Aorta (tissue), 5 donors: ENCODE measurements at regions not wholly inside any gene's neighbourhood (a gene's known extent, or its start where the extent isn't known, plus 50 kb on each side); places are given as distances from the start of the nearest gene placed in this dataset.

Experiments used
- ATAC-seq: fragments of 200-7000 bp; cut with Tn5 transposase; one replicate; pipeline ENCODE4 v1.9.1; 2022; ENCODE audit warnings: moderate library complexity; ENCODE audit not compliant: low FRiP score
- DNase-seq, 2 donors: peaks; one replicate each; pipeline ENCODE4 v3.0.0-alpha.2; 2020
- H3K27ac ChIP-seq, 2 donors: one replicate each; pipeline ENCODE4 v1.5.1; 2013; ENCODE audit warnings: low read length in 2 of 2, mild to moderate bottlenecking in 2 of 2, moderate library complexity in 2 of 2, control low read depth in 1 of 2, inconsistent platforms in 1 of 2, low read depth in 1 of 2
- H3K27me3 ChIP-seq, 2 donors: one replicate each; pipeline ENCODE4 v1.6.1; 2013; ENCODE audit warnings: control low read depth in 1 of 2, low read length in 1 of 2, mild to moderate bottlenecking in 1 of 2, moderate library complexity in 1 of 2; ENCODE audit not compliant: insufficient read depth in 2 of 2, control insufficient read depth in 1 of 2
- H3K36me3 ChIP-seq, 2 donors: one replicate each; pipeline ENCODE4 v1.6.1; 2013; ENCODE audit warnings: control low read depth in 1 of 2, low read length in 1 of 2, mild to moderate bottlenecking in 1 of 2; ENCODE audit not compliant: insufficient read depth in 2 of 2, control insufficient read depth in 1 of 2
- H3K4me1 ChIP-seq, 2 donors: one replicate each; pipeline ENCODE4 v1.6.1; 2013; ENCODE audit warnings: low read length in 2 of 2, control low read depth in 1 of 2, mild to moderate bottlenecking in 1 of 2, moderate library complexity in 1 of 2; ENCODE audit not compliant: insufficient read depth in 2 of 2, control insufficient read depth in 1 of 2
- H3K4me3 ChIP-seq, 2 donors: one replicate each; pipeline ENCODE4 v1.5.1; 2013; ENCODE audit warnings: low read length in 2 of 2, control low read depth in 1 of 2, mild to moderate bottlenecking in 1 of 2
- H3K9me3 ChIP-seq: one replicate; pipeline ENCODE4 v1.6.1; 2013; ENCODE audit warnings: mild to moderate bottlenecking, low read length; ENCODE audit not compliant: control insufficient read depth
- WGBS, 2 donors: extraction: QIAGEN DNeasy Blood & Tissue Kit; methylation state at CpG; one replicate each; pipeline ENCODE4 v1.1.7; 2013; 5-methylcytosine and 5-hydroxymethylcytosine counted together
- intact Hi-C, 2 donors: fragments of 100-400 bp; cut with DNase I; formaldehyde crosslinking; loops; one replicate each; pipeline versions ENCODE4 v1.14.2 to v1.15.0; 2022
- donor health status: healthy with polysubstance abuse.
- donor health status: Bipolar disorder and iron deficiency.
- donor health status: DM: no; HTN: no; CAD: no.
- donor health status: DM: no; HTN: no; CAD: no.
- donor health status: DM: yes; HTN: yes; CAD: no.

DNA sequence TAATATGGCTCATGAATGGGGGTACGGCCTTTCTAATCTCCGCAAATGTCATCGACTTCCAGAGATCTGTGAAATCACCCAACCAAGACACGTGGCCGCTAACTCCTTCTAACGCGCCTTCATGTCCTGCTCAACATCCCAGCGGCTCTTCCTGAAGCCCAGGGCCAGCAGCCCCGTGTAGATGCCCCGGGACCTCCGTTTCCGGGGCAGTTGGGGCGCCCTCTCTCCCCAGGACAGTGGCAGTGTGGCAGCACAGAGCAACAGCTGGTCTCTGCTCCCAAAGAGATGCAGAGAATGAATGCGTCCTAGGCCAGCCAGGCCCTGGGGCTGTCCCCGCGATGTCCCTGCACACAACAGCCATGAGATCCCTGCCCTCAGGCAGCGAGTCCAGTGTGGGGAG, 153.5 kb downstream of the RBFOX3 start:
- intact Hi-C loops: no loop called here
- Histone ChIP-seq H3K27me3 (no peaks in the 10 kb centered on the region), H3K27ac (no peak overlapping the region), H3K4me1 (no peaks in the 10 kb centered on the region), H3K36me3 (no peaks in the 10 kb centered on the region), H3K9me3 (no peaks in the 10 kb centered on the region), H3K4me3 (no peak overlapping the region)
- no peak for DNase-seq
- 80 to 81% methylated on average over 17 of the region's 17 CpGs for WGBS, 2 donors
- no peak for ATAC-seq

DNA sequence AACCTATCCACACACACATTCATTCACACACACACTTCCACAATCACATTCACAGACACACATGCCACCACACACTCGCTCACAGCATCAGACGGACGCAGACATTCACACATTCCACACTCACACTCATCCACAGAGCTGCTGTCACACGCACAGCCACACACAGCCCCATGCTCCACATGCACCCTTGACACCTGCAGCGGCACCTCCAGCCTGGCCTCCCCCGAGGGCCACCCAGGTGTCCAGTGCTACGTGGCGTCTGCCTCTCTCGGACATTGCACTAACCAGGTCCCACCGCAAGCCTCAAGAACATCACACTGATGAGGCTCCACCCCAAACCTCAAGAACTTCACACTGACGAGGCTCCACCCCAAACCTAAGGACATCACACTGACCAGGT, 155.2 kb downstream of the RBFOX3 start:
- no peaks in the 10 kb centered on the region for H3K9me3 ChIP-seq

DNA sequence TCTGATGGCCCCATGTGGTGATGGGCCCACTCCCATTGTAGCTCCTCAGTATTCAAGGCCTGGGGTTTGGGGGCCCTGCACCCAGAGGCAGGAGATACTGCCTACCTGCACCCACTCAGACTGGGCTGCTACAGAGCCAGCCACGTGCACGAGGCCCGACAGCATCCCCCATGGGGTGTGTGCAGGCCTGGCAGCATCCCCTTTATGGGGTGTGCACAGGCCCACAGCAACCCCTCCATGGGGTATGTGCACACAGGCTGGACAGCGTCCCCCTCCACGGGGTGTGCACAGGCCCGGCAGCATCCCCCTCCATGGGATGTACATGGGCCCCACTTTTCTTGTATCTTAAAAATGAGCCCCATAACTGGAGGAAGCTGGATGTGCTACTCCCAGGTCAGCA, 156.0 kb downstream of the RBFOX3 start:
- no peaks in the 10 kb centered on the region for H3K4me1 ChIP-seq
- no peak for ATAC-seq
- no peak for DNase-seq
- H3K4me3 ChIP-seq: no peak overlapping the region
- WGBS, 2 donors: 85 to 89% methylated on average over 6 of the region's 6 CpGs
- no peak overlapping the region for H3K27ac ChIP-seq
- H3K36me3 ChIP-seq: no peaks in the 10 kb centered on the region
- H3K9me3 ChIP-seq: no peaks in the 10 kb centered on the region
- intact Hi-C loops: no loop called here
- H3K27me3 ChIP-seq: no peaks in the 10 kb centered on the region

More for the DNA sequence above, 155.2 kb downstream of the RBFOX3 start:
- no peak overlapping the region for H3K27ac ChIP-seq
- no peaks in the 10 kb centered on the region for H3K4me1 ChIP-seq
- no peak overlapping the region for H3K4me3 ChIP-seq
- 83 to 86% methylated on average over 11 of the region's 11 CpGs for WGBS, 2 donors
- ATAC-seq (no peak), DNase-seq (no peak)
- H3K36me3 ChIP-seq: no peaks in the 10 kb centered on the region
- intact Hi-C loops: no loop called here
- no peaks in the 10 kb centered on the region for H3K27me3 ChIP-seq

DNA sequence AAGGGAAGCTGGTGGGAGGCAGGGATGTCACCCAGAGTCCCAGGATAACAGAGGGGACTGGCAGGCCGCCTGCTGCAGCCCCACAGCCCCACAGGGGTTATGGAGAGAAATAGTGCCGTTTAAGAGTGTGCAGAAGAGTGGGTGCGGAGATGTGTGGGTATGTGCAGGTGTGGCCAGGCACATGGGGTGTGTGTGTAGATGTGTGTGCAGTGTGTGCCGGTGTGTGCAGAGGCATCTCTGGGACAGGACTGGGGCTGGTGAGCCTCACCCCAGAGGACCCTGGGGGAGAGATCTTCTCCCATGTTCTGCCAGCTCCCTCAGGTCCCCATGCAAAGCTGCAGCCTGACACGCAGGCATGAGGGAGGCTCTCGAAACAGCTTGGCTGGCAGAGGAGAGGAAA, 157.4 kb downstream of the RBFOX3 start:
- no peaks in the 10 kb centered on the region for H3K27me3 ChIP-seq
- no peak overlapping the region for H3K27ac ChIP-seq
- intact Hi-C loops: no loop called here
- H3K9me3 ChIP-seq: no peaks in the 10 kb centered on the region
- ATAC-seq: no peak
- 73 to 76% methylated on average over 6 of the region's 6 CpGs for WGBS, 2 donors
- H3K36me3 ChIP-seq: no peaks in the 10 kb centered on the region
- no peak overlapping the region for H3K4me3 ChIP-seq
- no peaks in the 10 kb centered on the region for H3K4me1 ChIP-seq
- DNase-seq: no peak

DNA sequence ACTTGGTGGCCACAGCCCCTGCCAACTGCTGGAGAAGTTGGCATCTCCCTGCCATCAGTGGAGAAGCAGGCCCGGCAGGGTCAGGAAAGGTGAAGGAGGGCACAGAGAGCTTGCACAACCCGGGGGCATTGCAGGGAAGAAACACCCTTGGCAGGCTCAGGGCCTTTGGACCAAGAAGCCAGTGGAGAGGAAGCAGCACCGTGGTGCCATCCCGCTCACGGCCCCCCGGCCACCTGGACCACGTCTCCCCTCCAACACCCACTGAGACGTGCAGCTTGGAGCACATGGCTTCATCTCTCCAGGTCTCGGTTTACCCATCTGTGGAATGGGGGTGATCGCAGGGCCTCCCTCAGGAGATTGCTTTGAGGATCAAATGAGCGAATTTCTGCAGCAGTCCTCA, 158.1 kb downstream of the RBFOX3 start:
- intact Hi-C loops: no loop called here
- WGBS, 2 donors: 68 to 79% methylated on average over 11 of the region's 11 CpGs

DNA sequence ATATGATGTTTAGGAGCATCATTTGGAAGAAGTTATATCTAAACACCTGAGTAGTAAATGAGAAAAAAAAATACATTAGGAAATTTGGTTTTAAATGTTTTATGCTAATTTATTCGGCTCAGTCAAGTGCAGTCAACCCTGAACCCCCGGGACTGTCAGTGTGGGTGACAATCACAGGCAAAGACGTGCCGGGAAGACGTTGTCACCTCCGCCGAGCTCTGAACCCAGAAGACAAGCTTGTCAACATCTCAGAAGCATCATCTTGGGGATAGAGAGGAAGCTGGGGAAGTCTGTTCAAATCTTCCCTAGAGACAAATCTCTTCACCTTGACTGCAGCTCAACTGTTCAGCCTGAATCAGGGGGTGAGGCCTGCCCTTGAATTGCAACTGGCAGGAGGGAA, 159.7 kb downstream of the RBFOX3 start:
- H3K27me3 ChIP-seq: no peaks in the 10 kb centered on the region
- H3K4me1 ChIP-seq: no peaks in the 10 kb centered on the region
- DNase-seq (no peak), ATAC-seq (no peak)
- no peak overlapping the region for H3K4me3 ChIP-seq
- H3K36me3 ChIP-seq: no peaks in the 10 kb centered on the region
- intact Hi-C loops: no loop called here
- WGBS, 2 donors: 84 to 87% methylated on average over 7 of the region's 7 CpGs
- no peaks in the 10 kb centered on the region for H3K9me3 ChIP-seq
- no peak overlapping the region for H3K27ac ChIP-seq

More for the DNA sequence above, 158.1 kb downstream of the RBFOX3 start:
- DNase-seq (no peak), ATAC-seq (no peak)
- Histone ChIP-seq H3K4me3 (no peak overlapping the region), H3K36me3 (no peaks in the 10 kb centered on the region), H3K9me3 (no peaks in the 10 kb centered on the region), H3K4me1 (no peaks in the 10 kb centered on the region), H3K27me3 (no peaks in the 10 kb centered on the region), H3K27ac (no peak overlapping the region)

DNA sequence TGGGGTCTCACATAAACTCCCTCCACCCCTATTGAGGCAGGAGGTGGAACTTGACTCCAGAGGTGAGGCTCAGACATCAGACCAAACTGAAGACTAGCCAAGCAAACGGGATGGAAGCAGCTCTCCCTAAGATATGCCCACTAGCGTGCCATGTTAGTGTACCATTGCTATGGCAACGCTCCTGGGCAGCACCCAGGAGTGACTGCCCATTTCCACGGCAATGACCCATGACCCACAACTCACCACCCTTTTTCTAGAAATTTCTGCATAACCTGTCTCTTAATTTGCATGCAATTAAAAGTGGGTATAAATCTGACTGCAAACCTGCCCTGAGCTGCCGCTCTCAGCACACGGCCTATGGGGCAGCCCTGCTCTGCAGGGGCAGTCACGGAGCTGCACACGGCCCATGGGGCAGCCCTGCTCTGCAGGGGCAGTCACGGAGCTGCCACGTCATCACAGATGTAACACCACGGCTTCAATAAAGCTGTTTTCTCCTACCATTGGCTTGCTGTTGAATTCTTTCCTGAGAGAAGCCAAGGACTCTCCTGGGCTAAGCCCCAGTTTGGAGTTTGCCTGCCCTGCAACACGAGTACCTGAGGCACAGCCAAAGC, 164.3 kb downstream of the RBFOX3 start:
- no peaks in the 10 kb centered on the region for H3K9me3 ChIP-seq
- no peaks in the 10 kb centered on the region for H3K4me1 ChIP-seq
- no peaks in the 10 kb centered on the region for H3K27me3 ChIP-seq
- no peak for DNase-seq
- ATAC-seq: no peak
- 57 to 64% methylated on average over 12 of the region's 12 CpGs for WGBS, 2 donors
- H3K4me3 ChIP-seq: no peak overlapping the region
- H3K36me3 ChIP-seq: no peaks in the 10 kb centered on the region
- no peak overlapping the region for H3K27ac ChIP-seq
- intact Hi-C loops: no loop called here

DNA sequence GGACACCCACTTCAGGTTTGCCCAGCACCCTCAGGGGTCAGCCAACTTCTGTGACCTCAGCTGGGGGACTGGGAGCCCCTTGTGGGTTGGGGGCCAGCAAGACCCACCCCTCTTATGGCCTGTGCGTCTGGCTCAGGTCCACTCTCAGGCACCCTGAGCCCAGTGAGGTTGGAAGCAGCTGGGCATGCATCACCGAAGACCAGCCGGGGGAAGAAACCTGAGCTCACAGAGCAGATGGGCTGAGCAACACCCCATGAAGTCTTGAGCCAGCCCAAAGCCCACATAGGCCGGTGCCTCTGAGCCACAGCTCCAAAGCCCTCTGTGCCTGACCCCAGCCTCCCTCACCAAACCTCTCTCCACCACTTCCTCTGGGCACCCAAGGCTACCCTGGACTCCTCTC, 166.7 kb downstream of the RBFOX3 start:
- Histone ChIP-seq H3K27ac (no peak overlapping the region), H3K4me3 (no peak overlapping the region), H3K4me1 (no peaks in the 10 kb centered on the region), H3K9me3 (no peaks in the 10 kb centered on the region), H3K27me3 (no peaks in the 10 kb centered on the region), H3K36me3 (no peaks in the 10 kb centered on the region)
- intact Hi-C loops: no loop called here
- DNase-seq (no peak), ATAC-seq (no peak)
- WGBS, 2 donors: 62 to 67% methylated on average over 4 of the region's 4 CpGs

DNA sequence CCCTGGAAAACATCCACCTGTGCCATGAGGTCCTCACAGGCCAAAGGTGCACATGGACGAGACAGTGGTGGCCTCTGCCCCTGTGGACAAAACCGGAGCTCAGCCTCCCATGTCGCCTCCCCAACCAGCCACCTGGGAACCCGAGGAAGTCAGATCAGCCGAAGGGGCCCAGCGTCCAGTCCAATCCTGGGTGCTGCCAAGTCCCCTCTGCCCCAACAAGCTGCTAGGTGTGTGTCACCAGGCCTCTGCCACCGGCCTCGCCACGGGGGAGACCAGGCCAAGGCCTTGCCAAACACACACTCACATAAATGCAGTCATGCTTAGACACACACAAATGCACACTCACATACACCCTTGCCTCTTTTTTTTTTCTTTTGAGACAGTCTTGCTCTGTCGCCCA, 167.8 kb downstream of the RBFOX3 start:
- DNase-seq (no peak), ATAC-seq (no peak)
- Histone ChIP-seq H3K36me3 (no peaks in the 10 kb centered on the region), H3K27ac (no peak overlapping the region), H3K4me1 (no peaks in the 10 kb centered on the region), H3K27me3 (no peaks in the 10 kb centered on the region), H3K9me3 (no peaks in the 10 kb centered on the region), H3K4me3 (no peak overlapping the region)
- 88 to 90% methylated on average over 9 to 10 of the region's 10 CpGs for WGBS, 2 donors
- intact Hi-C loops: no loop called here
